Germinal center (tissue), 1 donor: ENCODE measurements at regions not wholly inside any gene's neighbourhood (a gene's known extent, or its start where the extent isn't known, plus 50 kb on each side); places are given as distances from the start of the nearest gene placed in this dataset.

Source experiments
- DNase-seq: peaks from one replicate; pipeline ENCODE4 v3.0.0; 2012; ENCODE audit warnings: mixed read lengths, low spot score

GRCh38 chr11:95378789-95379188 lies 147.8 kb upstream of the SESN3 start:
- no peak for DNase-seq

- DNase-seq: no peak
Measured at GRCh38 chr11:95378111-95378510, 147.1 kb upstream of the SESN3 start.

- no peak for DNase-seq
Measured at GRCh38 chr11:95375886-95376285, 144.9 kb upstream of the SESN3 start.

- no peak for DNase-seq
Measured at GRCh38 chr11:95375451-95375850, 144.4 kb upstream of the SESN3 start.

- DNase-seq: no peak
Measured at GRCh38 chr11:95374105-95374504, 143.1 kb upstream of the SESN3 start.

GRCh38 chr11:95373241-95373640 lies 142.2 kb upstream of the SESN3 start:
- no peak for DNase-seq

GRCh38 chr11:95372097-95372656 lies 141.2 kb upstream of the SESN3 start:
- no peak for DNase-seq

GRCh38 chr11:95371153-95371552 lies 140.2 kb upstream of the SESN3 start:
- DNase-seq: no peak

GRCh38 chr11:95367726-95368125 lies 136.7 kb upstream of the SESN3 start:
- DNase-seq: no peak

- DNase-seq: no peak
Measured at GRCh38 chr11:95365348-95365747, 134.3 kb upstream of the SESN3 start.

- no peak for DNase-seq
Measured at GRCh38 chr11:95364324-95365295, 133.6 kb upstream of the SESN3 start.

- no peak for DNase-seq
Measured at GRCh38 chr11:95363708-95364107, 132.7 kb upstream of the SESN3 start.

GRCh38 chr11:95363164-95363563 lies 132.2 kb upstream of the SESN3 start:
- DNase-seq: no peak

GRCh38 chr11:95361180-95361579 lies 130.2 kb upstream of the SESN3 start:
- no peak for DNase-seq

GRCh38 chr11:95360377-95361075 lies 129.5 kb upstream of the SESN3 start:
- DNase-seq: no peak

GRCh38 chr11:95359756-95360155 lies 128.8 kb upstream of the SESN3 start:
- no peak for DNase-seq

- DNase-seq: no peak
Measured at GRCh38 chr11:95359341-95359663, 128.3 kb upstream of the SESN3 start.

- DNase-seq: no peak
Measured at GRCh38 chr11:95358511-95359340, 127.7 kb upstream of the SESN3 start.

- no peak for DNase-seq
Measured at GRCh38 chr11:95354304-95354703, 123.3 kb upstream of the SESN3 start.

GRCh38 chr11:95353706-95354105 lies 122.7 kb upstream of the SESN3 start:
- DNase-seq: no peak

GRCh38 chr11:95352733-95353346 lies 121.8 kb upstream of the SESN3 start:
- no peak for DNase-seq
